Tibial nerve (tissue), 3 donors: ENCODE measurements at regions not wholly inside any gene's neighbourhood (a gene's known extent, or its start where the extent isn't known, plus 50 kb on each side); places are given as distances from the start of the nearest gene placed in this dataset.
"Not testable (repeated sequence)": the region's sequence is repeated elsewhere in the genome, so short reads cannot be mapped to it uniquely, and the experiment has no call there.

Experiments used
- POLR2A ChIP-seq, 2 donors: fragments of 450-650 bp; IDR thresholded peaks; one replicate each; pipeline ENCODE4 v1.6.1; 2017; ENCODE audit warnings: antibody characterized with exemption in 2 of 2, mild to moderate bottlenecking in 2 of 2, moderate library complexity in 2 of 2
- TF ChIP-seq, protein P1 (sequence below), 5 experiments: fragments of 200-600 bp in 3 of 5; fragments of 450-650 bp in 2 of 5; sonication (generic) in 3 of 5; IDR thresholded peaks; one replicate each; pipeline ENCODE4 v1.5.1; 2016 to 2019; ENCODE audit warnings: antibody characterized with exemption in 5 of 5, mild to moderate bottlenecking in 3 of 5, moderate library complexity in 2 of 5

DNA sequence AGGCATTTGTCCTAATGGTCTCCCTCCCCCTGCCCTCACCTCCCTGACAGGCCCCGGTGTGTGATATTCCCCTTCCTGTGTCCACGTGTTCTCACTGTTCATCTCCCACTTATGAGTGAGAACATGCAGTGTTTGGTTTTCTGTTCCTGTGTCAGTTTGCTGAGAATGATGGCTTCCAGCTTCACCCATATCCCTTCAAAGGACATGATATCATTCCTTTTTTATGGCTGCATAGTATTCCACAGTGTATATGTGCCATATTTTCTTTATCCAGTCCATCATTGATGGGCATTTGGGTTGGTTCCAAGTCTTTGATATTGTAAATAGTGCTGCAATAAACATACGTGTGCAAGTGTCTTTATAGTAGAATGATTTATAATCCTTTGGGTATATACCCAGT, 187.0 kb downstream of the CSNK1G3 start:
- TF ChIP-seq, protein P1, sequence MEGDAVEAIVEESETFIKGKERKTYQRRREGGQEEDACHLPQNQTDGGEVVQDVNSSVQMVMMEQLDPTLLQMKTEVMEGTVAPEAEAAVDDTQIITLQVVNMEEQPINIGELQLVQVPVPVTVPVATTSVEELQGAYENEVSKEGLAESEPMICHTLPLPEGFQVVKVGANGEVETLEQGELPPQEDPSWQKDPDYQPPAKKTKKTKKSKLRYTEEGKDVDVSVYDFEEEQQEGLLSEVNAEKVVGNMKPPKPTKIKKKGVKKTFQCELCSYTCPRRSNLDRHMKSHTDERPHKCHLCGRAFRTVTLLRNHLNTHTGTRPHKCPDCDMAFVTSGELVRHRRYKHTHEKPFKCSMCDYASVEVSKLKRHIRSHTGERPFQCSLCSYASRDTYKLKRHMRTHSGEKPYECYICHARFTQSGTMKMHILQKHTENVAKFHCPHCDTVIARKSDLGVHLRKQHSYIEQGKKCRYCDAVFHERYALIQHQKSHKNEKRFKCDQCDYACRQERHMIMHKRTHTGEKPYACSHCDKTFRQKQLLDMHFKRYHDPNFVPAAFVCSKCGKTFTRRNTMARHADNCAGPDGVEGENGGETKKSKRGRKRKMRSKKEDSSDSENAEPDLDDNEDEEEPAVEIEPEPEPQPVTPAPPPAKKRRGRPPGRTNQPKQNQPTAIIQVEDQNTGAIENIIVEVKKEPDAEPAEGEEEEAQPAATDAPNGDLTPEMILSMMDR (IDR thresholded peaks at IDR 0.05) = not testable (repeated sequence)
- not testable (repeated sequence) for TF ChIP-seq POLR2A (IDR thresholded peaks at IDR 0.05)
